ENCODE measurements at regions not wholly inside any gene's neighbourhood (a gene's known extent, or its start where the extent isn't known, plus 50 kb on each side); places are given as distances from the start of the nearest gene placed in this dataset.
"Not testable (repeated sequence)": the region's sequence is repeated elsewhere in the genome, so short reads cannot be mapped to it uniquely, and the experiment has no call there.

- not testable (repeated sequence) for DNase-seq (ENCODE audit: low read depth)
Observed at GRCh38 chr1:83244832-83245231, 754.1 kb downstream of the TTLL7 start.

DNA sequence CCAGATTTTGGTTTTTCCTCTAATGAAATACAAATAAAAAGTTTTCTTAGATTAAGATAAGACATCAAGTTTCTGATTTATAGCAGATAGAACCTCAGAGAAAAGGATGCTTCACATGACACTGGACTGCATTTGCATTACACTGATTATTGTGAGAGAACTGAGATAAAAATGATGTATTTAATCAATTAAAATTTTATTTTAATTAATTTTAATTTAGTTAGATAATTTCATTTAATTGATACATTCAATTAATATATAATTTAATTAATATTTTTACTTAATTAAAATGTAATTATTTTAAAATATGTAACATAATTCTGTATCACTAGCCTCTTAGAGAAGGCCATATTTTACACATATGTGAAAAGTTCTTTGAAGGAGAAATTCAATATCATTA, 759.4 kb downstream of the TTLL7 start:
- DNase-seq (ENCODE audit: low read depth) = not testable (repeated sequence)

- DNase-seq (ENCODE audit: low read depth) = not testable (repeated sequence)
Observed at GRCh38 chr1:83238654-83239053, 760.3 kb downstream of the TTLL7 start.

DNA sequence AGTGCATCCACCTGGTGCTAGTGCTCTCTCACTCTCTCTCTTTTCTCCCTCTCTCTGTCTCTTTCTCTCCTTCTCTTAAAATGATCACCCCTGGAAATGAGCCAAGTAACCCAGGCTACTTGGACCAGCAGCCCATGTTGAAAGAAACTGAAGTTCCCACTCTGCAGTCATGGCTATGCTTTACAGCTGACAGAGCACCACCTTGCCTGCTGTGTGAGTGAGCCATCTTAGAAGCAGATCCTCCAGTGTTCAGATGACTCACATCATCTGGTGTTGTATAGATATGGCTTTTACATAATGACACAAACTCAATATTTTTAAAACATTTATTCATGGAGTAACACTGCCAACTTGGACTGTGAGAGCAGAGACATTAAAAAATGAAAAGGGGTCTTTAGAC, 779.1 kb downstream of the TTLL7 start:
- not testable (repeated sequence) for DNase-seq (ENCODE audit: low read depth)

DNA sequence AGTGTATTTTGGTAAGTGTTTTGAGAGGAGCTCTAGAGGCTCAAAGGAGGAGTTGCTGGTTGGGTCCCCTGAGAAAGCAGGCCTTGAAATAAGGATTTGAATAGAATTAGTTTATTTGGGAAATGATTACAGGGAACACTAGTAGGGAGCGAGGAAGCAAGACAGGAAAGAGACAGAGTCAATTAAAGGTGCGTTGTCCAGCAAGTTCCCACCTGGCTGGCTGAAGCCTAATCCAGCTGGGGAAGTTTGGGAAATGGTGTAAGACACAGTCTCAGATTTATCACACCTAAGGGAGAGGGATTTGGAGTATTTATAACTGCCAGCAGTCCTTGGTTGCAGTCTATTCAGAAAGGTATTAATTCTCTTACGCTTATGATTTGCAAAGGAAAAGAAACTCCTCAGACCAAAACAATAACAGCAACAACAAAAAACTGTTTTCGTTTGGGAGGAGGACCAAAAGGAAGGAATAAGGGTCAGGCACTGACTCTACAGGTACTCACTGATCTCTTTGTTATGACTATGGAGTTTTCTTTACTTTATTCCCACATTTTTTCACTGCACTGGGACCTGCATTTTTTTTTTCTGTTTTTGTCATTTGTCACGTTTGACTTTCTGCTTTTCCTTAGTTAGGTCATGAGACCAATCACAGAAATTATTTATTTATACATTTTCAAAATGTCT, 780.8 kb downstream of the TTLL7 start:
- not testable (repeated sequence) for DNase-seq (ENCODE audit: low read depth)

DNA sequence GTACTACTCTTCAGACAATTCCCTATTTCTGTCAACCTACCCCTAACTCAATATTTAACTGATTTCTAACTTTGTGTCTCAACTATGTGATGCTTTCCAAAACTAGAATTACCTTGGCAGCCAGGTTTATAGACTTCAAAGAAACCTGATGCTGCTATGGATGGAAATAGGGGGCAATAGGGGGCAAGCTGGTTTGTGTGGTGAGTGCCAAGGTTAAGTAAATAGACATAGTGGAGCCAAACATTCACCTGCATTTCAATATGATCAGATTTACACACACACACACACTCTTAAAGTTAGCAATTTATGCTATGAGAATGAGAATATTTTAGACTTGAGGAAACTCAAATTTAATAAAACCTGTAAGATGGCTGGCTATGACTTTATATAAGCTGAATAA, 784.6 kb downstream of the TTLL7 start:
- DNase-seq (ENCODE audit: low read depth) = not testable (repeated sequence)

DNA sequence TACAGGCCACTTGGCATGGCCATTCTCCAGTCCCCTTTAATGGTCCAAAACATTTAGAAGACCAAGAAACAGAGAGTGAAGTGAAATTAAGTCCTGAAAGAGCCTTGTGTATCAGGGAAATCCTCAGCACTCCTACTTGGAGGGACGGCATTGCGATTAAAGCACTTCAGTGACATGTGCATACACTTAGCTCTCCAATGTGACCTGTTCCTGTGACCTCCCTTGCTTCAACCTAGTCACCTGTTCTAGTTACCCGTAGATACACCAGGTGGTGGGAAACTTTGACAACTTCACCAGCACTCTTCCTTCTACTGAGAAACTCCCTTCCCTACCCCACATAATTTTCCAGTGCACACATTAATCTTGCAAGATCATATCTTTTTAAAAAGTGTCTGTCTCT, 785.3 kb downstream of the TTLL7 start:
- DNase-seq (ENCODE audit: low read depth) = not testable (repeated sequence)

- not testable (repeated sequence) for DNase-seq (ENCODE audit: low read depth)
Observed at GRCh38 chr1:83212033-83212432, 786.9 kb downstream of the TTLL7 start.

DNA sequence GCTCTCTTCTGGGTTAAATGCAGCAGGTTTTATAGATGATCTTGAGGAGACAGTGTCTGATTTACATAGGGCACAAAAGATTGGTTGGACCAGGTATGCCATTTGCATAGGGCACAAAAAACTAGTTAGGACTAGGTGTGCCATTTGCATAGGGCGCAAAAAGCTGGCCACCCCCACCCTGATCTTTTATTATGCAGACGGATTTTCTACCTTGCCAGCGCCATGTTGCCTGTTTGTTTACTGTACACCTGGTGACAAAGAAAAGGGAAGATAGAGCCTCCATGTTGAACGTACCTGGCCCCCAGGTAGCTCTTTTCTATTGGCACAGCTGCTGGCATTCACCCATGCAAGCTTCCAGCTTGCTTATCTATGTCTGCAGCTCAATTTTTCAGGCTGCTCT, 790.4 kb downstream of the TTLL7 start:
- DNase-seq (ENCODE audit: low read depth) = not testable (repeated sequence)

GRCh38 chr1:83194610-83195009, 804.3 kb downstream of the TTLL7 start:
- not testable (repeated sequence) for DNase-seq (ENCODE audit: low read depth)

DNA sequence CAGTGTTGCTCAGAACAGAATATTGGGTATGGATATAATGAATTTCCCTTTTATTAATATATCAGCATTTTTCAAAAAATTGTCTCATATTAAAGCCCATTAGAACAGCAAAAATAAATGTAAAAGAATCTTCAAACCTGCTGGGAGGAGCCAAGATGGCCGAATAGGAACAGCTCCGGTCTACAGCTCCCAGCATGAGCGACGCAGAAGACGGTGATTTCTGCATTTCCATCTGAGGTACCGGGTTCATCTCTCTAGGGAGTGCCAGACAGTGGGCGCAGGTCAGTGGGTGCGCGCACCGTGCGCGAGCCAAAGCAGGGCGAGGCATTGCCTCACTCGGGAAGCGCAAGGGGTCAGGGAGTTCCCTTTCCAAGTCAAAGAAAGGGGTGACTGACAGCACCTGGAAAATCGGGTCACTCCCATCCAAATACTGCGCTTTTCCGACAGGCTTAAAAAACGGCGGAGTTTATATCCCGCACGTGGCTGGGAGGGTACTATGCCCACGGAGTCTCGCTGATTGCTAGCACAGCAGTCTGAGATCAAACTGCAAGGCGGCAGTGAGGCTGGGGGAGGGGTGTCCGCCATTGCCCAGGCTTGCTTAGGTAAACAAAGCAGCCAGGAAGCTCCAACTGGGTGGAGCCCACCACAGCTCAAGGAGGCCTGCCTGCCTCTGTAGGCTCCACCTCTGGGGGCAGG, 816.8 kb downstream of the TTLL7 start:
- not testable (repeated sequence) for DNase-seq (ENCODE audit: low read depth)

DNA sequence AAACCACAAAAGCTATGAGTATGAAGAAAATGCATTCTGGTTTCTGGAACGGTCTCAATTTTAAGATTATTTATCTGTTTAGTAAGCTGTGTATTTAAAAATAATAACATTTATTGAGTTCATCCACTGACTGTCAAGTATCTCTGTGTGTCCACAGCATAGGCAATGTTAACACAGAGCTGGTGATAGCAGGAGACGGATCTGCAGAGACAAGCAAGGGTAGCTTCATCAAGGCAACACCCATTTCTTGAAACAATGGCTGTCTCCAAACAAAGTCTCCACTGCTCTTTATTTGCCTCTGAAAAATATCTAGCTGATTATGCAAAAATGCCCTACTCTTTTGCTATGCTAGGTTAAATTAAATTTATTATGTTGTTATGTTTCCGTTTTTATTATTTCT, 818.3 kb downstream of the TTLL7 start:
- DNase-seq (ENCODE audit: low read depth) = not testable (repeated sequence)

- DNase-seq (ENCODE audit: low read depth) = not testable (repeated sequence)
Observed at GRCh38 chr1:83167634-83168033, 831.3 kb downstream of the TTLL7 start.

DNA sequence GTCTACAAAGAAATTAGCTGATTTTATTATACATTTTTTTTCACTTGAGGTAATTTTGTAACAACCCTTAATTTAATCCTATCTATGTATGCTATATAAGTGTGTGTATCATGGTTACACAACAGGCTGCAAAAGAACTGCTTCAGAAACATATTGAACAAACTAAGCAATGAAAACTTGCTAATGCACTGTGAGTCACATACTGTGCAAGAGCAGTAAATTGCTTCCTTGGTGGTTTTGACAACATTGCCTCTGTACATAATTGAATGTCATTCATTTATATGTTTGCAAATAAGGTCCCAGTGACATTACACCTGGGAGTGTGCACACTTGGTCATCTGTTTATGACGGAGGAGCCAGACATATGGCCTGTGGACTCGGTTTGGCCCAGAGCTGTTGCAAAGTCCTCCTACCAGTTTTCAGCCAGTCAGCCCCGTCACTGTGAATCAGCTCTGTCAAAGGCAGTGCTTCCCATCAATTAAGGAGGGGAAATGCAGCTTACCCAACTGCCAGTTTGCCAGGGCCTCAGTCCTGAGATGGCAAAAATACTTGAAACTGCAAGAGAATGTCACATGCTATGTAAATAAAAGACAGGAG, 835.0 kb downstream of the TTLL7 start:
- peak; percentile 20 for DNase-seq (ENCODE audit: low read depth)

DNA sequence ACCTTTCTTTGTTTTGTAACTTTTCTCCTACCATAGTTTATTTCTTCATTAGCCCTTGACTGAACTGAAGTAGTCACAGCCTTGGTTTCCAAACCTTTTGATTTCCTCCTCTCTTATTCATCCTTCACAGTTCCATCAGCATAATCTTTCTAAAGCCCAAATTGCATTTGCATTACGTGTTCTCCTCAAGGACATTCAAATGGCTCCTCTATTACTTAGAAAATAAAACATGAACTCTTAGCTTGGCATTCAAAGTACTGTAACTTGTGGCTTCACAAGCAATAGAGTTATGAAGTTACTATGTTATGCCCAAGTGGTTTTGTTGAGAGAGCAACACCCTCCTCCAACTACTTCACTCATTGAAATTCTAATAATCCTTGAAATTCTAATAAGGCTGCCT, 840.0 kb downstream of the TTLL7 start:
- DNase-seq (ENCODE audit: low read depth) = not testable (repeated sequence)

- peak; percentile 26 for DNase-seq (ENCODE audit: low read depth)
Observed at GRCh38 chr1:83154306-83154705, 844.6 kb downstream of the TTLL7 start.

DNA sequence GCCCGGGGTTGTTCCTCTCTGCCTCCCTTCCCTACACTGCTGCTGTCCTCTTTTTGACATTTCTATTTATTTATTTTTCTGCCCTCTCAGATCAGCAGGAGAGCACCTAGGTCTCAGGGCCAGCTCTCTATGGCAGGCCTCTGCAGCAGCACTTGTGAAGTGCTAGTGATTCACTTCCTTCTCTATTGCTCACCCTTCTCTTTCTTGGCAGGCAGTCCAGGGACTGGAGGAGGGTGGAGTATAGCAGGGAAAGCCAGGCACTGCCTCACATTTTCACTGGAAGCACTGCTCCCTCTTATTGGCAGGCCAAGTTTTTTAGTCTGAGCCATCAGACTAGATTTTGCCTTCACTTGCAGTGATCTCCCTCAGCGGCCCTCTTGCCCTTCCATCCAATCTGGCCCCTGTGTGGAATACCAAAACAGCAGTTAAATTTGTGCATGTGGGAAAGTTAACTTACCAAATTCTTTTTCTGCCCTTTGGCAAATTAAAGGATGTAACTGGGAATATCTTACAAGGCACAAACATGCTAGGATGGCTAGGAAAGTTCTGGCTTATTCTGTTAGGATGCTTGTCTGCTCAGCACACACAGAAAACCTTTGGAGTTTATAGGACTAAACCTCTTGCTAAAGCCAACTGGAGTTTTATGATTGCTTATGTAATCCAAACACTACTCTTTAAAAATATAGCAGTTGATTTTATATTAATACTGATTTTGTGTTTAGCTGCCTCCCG, 847.6 kb downstream of the TTLL7 start:
- DNase-seq (ENCODE audit: low read depth) = peak; percentile 84

DNA sequence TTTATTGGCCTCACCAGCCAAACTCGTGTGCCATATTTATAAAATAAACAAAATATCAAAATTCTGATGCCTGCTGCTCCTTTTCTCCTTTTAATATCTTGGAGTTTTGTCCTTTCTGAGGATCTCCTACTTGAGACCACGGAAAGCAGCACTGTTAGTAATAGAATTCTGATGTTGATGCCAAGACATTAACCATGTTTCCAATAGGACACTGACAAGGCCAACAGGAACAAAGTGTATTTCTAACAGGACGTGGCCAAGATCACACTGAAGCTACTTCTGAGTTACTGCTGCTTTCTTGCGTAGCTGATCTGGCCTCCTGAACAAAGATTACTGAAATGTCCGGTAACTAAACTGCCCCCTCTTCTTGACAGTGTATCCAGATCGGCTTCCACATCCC, 848.5 kb downstream of the TTLL7 start:
- DNase-seq (ENCODE audit: low read depth) = not testable (repeated sequence)

DNA sequence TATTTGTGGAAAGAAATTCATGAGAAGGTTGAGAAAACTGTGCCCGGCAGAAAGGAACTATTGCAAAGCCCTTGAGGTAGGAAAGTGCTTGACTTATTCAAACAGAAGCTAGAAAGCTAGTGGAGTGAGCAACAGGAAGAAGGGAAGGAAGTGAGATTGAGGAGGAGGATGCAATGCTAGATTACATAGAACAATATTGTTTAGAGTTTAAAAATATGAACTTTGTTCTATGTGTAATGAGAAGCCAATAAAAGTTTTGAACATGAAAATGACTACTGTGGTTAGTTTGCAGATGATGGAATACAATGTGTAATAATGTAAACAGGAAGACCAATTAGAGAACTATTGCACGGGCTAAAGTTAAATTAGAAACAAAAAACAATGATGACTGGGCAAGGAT, 853.1 kb downstream of the TTLL7 start:
- DNase-seq (ENCODE audit: low read depth) = not testable (repeated sequence)

- not testable (repeated sequence) for DNase-seq (ENCODE audit: low read depth)
Observed at GRCh38 chr1:83142802-83143201, 856.1 kb downstream of the TTLL7 start.

- not testable (repeated sequence) for DNase-seq (ENCODE audit: low read depth)
Observed at GRCh38 chr1:83135524-83136157, 863.3 kb downstream of the TTLL7 start.
